NB4 (cell line): ENCODE measurements at regions not wholly inside any gene's neighbourhood (a gene's known extent, or its start where the extent isn't known, plus 50 kb on each side); places are given as distances from the start of the nearest gene placed in this dataset.

ENCODE experiments used
- MYC ChIP-seq: IDR thresholded peaks from 2 replicates; pipeline ENCODE4 v1.6.1; 2011; ENCODE audit warnings: low read depth, low read length
- POLR2A ChIP-seq: IDR thresholded peaks from 2 replicates; pipeline ENCODE4 v1.6.1; 2011; ENCODE audit warnings: mild to moderate bottlenecking; ENCODE audit not compliant: insufficient read length; ENCODE audit errors: extremely low read depth
- TF ChIP-seq, protein P1 (sequence below): IDR thresholded peaks from one replicate; pipeline ENCODE4 v1.5.1; 2012; ENCODE audit warnings: low read depth, low read length
- TF ChIP-seq, protein P2 (sequence below): IDR thresholded peaks from 2 replicates; pipeline ENCODE4 v1.6.1; 2011; ENCODE audit warnings: low read depth, low read length

DNA sequence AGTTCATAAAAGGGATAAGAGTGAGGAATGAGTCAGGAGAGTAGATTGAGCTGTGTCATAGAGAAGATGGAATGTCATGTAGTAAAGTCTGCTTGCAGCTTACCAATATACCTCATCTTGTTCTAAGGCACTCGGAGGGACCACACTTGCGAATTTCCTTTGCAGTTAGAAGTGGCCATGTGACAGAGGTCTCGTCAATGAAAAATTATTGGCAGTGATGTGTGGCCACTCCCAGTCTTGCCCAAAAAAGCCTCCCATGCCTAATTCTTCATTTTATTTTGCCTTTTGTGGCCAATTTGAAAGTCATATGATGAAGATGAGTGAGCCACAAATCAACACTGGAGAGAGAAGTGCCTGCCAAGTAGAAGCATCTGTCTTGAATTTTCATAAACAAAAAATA lies 465.6 kb upstream of the ZNF385D start:
- TF ChIP-seq, protein P1, sequence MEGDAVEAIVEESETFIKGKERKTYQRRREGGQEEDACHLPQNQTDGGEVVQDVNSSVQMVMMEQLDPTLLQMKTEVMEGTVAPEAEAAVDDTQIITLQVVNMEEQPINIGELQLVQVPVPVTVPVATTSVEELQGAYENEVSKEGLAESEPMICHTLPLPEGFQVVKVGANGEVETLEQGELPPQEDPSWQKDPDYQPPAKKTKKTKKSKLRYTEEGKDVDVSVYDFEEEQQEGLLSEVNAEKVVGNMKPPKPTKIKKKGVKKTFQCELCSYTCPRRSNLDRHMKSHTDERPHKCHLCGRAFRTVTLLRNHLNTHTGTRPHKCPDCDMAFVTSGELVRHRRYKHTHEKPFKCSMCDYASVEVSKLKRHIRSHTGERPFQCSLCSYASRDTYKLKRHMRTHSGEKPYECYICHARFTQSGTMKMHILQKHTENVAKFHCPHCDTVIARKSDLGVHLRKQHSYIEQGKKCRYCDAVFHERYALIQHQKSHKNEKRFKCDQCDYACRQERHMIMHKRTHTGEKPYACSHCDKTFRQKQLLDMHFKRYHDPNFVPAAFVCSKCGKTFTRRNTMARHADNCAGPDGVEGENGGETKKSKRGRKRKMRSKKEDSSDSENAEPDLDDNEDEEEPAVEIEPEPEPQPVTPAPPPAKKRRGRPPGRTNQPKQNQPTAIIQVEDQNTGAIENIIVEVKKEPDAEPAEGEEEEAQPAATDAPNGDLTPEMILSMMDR: no peak
- TF ChIP-seq, protein P2, sequence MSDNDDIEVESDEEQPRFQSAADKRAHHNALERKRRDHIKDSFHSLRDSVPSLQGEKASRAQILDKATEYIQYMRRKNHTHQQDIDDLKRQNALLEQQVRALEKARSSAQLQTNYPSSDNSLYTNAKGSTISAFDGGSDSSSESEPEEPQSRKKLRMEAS: no peak
- TF ChIP-seq POLR2A (no peak), MYC (no peak)
